ENCODE measurements at regions not wholly inside any gene's neighbourhood (a gene's known extent, or its start where the extent isn't known, plus 50 kb on each side); places are given as distances from the start of the nearest gene placed in this dataset.

DNA sequence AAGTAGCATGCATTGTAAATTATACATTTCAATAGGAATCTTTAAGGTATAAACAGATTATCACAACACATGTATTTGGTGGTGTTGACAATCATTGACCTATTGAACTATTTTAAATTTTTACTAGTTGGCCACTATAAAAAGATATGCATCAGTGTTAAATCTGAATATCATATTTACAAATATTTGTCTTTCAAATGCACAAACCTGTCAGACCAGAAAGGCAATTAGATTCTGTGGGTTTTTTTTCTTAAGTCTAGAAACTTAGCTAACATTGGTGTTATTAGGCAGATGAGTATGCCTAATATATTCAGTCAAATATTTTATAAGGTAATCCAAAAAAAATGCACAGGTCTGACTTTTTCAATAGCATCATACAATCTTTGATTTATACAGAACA lies 241.4 kb upstream of the DGKB start:
- Histone ChIP-seq H3K23me2 (ENCODE audit: insufficient read length, low read depth, low read length, poor library complexity, severe bottlenecking) (no peaks in the 10 kb centered on the region), H3K4ac (ENCODE audit: low read depth, low read length) (no peak overlapping the region), H2BK15ac (ENCODE audit: low read depth, low read length) (no peak overlapping the region), H3K79me1 (ENCODE audit: insufficient read depth, low read depth, low read length, poor library complexity, severe bottlenecking) (no peaks in the 10 kb centered on the region), H3K56ac (ENCODE audit: insufficient read length, low read depth, low read length) (no peak overlapping the region), H3K9ac (ENCODE audit: extremely low read depth, insufficient read length, low read length) (no peak overlapping the region), H2BK5ac (ENCODE audit: insufficient read length, low read length) (no peak overlapping the region), H4K5ac (ENCODE audit: insufficient read length, low read depth, low read length) (no peak overlapping the region), H3K9me3 (ENCODE audit: control insufficient read depth, low read depth, low read length) (no peaks in the 10 kb centered on the region), H3K27me3 (ENCODE audit: insufficient read depth, low read length) (no peaks in the 10 kb centered on the region), H3K4me2 (ENCODE audit: insufficient read depth, insufficient read length, low read length) (no peak overlapping the region), H2AFZ (ENCODE audit: low read length) (no peak overlapping the region), H4K91ac (ENCODE audit: insufficient read length, low read depth, low read length) (no peak overlapping the region), H3K4me1 (ENCODE audit: insufficient read depth, low read length) (no peaks in the 10 kb centered on the region; the same call in 1 of the 2 replicates), H3K79me2 (ENCODE audit: insufficient read depth, low read length) (no peaks in the 10 kb centered on the region), H3K14ac (ENCODE audit: insufficient read depth, low read length) (no peak overlapping the region), H3K23ac (ENCODE audit: insufficient read length, low read depth, low read length) (no peak overlapping the region), H3K18ac (ENCODE audit: insufficient read length, low read depth, low read length) (no peak overlapping the region), H4K8ac (replicated peaks; ENCODE audit: insufficient read length, low read depth, low read length) (no peak overlapping the region), H2BK12ac (ENCODE audit: insufficient read length, low read depth, low read length) (no peak overlapping the region), H2BK20ac (ENCODE audit: low read depth, low read length, poor library complexity, severe bottlenecking) (no peak overlapping the region), H2BK120ac (ENCODE audit: low read depth, low read length, poor library complexity, severe bottlenecking) (no peak overlapping the region), H3T11ph (ENCODE audit: low read length) (no peak overlapping the region), H3K27ac (ENCODE audit: insufficient read length, low read depth, low read length) (no peak overlapping the region), H2AK5ac (ENCODE audit: insufficient read length, low read length) (no peak overlapping the region), H4K20me1 (ENCODE audit: control insufficient read depth, insufficient read depth, insufficient read length) (no peaks in the 10 kb centered on the region)
- Mint-ChIP-seq H3K4me3 (no peak overlapping the region), H3K9me3 (no peaks in the 10 kb centered on the region; a peak in 1 of 5 replicates), H3K27ac (no peak overlapping the region), H3K4me1 (peaks cover 0 to 2% of the 10 kb centered on the region in 2 experiments; a peak in 1 of 4 replicates), H3K36me3 (ENCODE audit: insufficient read depth in 1 of 3, low read depth in 3 of 3) (no peaks in the 10 kb centered on the region), H3K27me3 (ENCODE audit: low read depth) (no peaks in the 10 kb centered on the region)
- TF ChIP-seq, protein P1, sequence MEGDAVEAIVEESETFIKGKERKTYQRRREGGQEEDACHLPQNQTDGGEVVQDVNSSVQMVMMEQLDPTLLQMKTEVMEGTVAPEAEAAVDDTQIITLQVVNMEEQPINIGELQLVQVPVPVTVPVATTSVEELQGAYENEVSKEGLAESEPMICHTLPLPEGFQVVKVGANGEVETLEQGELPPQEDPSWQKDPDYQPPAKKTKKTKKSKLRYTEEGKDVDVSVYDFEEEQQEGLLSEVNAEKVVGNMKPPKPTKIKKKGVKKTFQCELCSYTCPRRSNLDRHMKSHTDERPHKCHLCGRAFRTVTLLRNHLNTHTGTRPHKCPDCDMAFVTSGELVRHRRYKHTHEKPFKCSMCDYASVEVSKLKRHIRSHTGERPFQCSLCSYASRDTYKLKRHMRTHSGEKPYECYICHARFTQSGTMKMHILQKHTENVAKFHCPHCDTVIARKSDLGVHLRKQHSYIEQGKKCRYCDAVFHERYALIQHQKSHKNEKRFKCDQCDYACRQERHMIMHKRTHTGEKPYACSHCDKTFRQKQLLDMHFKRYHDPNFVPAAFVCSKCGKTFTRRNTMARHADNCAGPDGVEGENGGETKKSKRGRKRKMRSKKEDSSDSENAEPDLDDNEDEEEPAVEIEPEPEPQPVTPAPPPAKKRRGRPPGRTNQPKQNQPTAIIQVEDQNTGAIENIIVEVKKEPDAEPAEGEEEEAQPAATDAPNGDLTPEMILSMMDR (conservative IDR thresholded peaks at IDR 0.05) = no peak
- no peak for DNase-seq

Measured in H9 (cell line).